NCI-H446 (cell line): ENCODE measurements at regions not wholly inside any gene's neighbourhood (a gene's known extent, or its start where the extent isn't known, plus 50 kb on each side); places are given as distances from the start of the nearest gene placed in this dataset.
"Not testable (repeated sequence)": the region's sequence is repeated elsewhere in the genome, so short reads cannot be mapped to it uniquely, and the experiment has no call there.

Experiments
- DNase-seq, 2 experiments: peaks; one replicate each; lab custom pipeline; 2025; lab: John Stamatoyannopoulos, UW

DNA sequence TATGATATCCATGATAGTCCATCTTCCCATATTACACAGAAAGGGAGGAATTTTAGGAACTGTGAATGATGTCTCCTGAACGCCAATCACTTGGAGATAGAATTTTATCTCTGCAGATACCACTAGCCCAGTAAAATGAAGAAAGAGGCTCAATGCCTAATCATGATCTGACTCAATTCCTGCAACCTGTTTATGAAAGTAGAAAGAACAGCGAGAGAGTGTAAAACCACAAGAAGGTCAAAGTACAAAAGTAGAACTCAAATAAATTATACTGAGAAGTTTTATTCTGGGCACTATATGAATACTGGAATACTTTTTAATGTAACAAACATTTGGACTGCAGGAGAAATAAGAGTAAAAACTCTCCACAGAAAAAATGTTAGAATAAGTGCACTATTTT, 892.1 kb upstream of the DDX18 start:
- DNase-seq, result no peak

DNA sequence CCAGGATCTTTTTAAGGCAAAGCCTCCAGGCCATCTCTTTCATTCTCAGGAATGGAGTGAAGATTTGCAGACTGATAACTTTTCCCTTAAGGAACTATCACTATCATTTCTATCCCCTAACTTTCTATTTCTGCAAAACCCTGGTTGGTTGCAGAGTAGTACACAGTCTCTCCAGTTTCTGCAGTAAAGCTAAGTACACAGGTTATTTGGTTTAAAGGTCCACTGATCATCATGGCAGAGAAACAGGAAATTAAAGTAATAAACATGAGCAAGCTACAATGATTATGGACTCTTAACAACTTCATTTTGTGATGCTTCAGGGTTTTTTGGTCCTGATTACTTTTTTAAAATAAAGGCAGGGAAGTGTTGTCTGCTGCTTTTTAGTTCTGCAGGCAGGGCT, 890.0 kb upstream of the DDX18 start:
- DNase-seq, result no peak

DNA sequence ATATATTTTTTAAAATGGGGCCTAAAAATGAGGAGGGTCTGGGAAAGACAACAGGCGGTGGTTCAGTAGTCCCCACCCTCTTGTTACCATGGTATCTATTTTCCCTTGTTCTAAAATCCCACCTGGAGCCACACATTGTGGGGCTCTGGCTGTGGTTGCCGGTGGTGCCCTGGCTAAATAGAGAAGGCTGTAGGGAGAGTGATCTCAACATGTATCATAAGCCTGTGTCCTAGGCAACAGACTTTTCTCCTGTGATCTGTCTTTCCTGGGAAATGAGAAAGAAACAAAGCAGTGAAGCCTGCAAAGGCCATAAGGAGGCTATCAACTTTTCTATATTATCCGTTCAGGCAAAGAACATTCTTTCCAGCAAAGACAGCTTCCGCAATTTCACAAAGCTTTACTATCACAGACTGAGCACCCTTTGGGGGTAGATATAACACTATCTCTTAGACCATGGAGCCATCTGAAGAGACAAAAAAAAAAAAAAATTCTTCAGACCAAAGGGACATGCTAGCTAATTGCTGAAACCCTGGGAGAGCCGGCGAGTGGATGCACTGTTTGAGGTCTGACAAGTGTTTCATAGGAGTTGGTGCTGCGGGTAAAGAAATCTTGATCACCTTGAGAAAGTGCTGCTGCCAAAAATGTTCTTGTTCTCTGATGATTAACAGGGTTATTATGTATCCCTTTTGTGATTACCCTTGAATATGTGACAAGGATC, 879.2 kb upstream of the DDX18 start:
- DNase-seq, result no peak

DNA sequence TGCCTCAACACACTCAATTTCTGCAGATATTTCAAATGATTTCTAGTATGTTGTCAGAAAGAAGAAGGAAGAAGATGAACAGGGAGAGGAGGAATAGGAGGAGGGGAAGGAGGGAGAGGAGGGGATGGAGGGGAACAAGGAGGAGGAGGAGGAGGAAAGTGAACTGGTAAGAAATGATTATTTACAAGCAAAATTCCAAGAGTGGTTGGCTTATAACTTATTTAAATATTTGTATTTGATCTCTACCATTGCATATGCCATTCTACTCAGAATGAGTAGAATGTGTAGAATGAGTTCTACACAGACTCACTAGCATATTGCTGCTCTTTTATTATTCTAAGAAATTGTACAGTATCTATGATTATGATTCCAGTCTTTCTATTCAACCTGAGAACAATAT, 866.2 kb upstream of the DDX18 start:
- DNase-seq, result no peak

DNA sequence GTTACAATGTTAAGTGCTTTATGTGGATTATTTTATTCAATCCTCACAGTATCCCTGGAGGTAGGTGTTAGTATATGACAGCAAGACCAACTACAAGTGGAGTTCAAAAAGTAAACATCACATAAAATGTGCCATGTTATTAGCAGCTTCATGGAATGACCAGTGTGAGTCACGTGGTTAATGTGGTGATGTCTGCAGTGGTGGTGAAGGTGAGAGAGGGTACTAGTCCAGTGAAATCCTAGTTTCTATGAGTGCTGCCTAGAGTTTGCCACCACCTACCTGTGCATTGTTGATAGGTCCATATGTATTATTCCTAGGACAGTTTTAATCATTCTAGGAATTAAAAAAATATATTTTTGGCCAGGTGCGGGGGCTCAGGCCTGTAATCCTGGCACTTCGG, 865.2 kb upstream of the DDX18 start:
- DNase-seq, result no peak

DNA sequence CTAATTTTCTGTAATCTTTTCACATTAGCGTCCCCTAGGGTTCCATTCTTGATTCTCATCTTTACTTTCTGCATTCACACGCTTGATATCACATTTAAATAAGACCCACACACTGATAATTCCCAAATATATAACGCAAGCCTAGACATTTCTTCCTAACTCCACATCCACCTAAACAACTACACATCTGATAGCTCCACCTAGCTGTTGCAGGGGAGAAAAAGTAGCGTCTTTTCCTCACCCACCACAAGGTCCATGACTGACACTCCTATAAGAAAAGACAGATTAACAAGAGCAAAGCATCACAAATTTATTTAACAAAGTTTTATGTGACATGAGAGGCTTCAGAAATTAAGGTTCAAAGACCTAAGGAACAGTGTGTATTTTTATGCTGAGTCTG, 862.2 kb upstream of the DDX18 start:
- no peak for DNase-seq

DNA sequence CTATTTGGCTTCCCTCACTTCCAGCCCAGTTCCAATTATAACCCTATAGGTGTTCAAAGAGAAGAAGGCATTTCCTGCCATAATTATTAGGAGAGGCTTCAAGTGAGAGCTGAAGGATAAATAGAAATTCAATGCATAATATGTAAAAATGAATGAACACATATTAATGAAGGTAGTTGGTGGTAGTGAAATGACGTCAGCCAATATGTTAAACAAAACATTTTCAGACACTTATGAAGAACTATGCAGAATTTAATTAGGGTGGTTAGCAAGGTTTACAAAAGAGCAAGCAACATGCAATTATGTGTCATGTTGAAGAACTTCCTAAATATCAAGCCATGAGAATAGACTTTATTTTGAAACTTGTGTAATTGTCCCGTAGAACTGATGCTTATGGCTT, 858.8 kb upstream of the DDX18 start:
- no peak for DNase-seq

DNA sequence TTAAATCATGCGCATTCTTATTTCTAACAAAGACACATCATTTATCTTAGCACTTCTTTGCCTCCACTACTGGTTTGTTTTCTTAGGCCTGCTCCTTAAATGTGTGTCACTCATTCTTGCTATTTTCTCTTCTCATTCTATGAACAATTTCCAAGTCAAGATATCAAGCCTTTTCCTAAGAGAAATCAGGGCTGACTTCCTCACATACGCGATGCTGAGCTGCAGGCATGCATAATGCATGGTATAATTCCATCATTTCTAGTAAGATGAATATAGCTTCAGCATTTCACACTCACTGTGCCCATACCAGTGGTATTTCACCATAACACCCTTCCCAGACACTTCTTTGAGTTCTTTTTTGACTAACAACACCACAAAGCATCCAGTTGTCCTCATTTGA, 838.9 kb upstream of the DDX18 start:
- DNase-seq, result no peak

DNA sequence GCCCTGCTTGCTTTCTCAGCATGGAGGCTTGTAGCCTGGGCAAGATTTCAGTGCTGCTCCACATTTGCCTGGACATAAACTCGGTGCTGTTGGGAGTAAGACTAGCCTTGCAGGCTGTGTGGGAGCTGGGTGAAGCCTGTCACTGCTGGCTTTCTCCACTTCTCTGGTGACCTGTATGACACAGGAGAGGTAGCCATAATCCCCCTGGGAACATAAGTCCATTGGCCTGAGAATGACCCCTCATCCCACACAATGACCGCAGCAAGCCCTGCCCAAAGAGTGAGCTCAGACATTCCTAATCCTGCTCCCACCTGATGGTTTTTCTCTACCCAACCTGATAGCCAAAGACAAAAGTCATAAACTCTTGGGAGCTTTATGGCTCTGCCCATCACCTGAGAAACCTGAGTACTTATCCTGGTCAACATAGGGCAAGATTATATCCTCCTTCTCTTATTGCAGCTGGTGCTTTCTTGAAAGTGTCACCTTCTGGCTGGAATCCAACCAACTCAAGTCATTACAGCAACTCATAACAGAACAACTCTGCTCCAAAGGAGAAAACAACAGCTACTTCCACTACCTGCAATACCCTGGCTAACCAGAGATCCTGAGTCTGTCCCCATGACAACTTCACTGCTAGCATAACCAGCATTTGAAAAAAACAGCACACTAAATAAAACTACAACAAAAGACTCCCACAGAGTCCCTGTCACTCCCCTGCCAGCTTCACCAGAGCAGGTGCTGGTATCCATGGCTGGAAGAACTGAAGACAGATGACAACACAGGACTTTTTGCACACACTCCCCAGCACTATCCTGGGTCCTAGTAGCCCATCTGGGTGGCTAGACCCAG, 834.4 kb upstream of the DDX18 start:
- DNase-seq, result no peak

DNA sequence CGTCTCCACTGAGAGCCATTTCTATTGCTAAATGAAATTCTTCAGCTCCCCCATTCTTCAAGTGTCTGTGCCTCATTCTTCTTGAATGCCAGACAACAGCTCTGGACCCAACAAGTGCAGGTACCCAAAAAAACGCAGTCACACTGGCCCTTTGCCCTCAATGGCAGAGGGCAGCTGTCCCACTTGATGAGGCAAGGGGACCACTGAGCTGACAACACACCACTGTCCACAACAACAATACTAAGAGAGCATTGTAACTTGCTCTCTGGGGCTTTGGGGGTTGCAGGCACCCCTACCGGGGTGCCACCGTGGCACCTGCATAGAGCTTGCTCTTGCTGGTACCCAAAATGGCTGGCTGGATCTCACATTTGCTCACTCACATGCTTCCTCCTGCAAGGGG, 827.0 kb upstream of the DDX18 start:
- DNase-seq, result no peak

DNA sequence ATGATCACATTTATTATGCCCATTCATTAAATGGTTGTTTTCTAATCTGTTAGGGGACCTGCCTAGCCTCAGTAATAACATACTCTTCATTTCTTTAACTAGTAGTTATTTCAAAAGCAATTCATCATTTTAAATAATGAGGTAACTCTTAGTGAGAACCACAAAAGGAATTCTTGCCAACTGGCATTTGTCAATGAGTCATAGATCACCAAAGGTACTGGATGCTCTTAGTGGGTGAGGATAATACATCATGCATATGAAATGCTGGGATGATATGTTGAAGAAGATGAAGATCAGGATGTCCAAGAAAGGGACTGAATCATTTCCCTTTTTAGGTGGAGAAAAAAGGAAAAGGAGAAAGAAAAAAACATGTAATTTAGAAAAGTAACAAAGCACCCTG, 826.2 kb upstream of the DDX18 start:
- DNase-seq, result no peak

DNA sequence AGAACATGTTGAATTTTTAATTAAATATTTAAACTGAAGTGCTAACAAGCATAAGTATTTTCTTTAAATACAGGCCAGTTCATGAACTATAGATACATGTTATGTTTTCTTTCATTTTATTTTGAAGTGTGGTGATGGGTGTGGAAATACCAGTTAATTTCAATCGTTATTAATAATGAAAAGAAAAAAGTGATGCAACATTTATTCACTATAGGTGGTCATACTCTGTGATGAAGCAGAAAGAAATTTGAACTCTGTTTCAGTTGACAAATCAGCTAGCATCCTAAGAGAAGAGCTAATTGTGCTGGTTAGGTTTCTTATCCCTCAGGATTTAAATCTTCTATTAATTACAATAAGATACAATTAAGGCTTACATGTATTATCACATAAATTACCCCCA, 795.1 kb upstream of the DDX18 start:
- DNase-seq, result no peak

DNA sequence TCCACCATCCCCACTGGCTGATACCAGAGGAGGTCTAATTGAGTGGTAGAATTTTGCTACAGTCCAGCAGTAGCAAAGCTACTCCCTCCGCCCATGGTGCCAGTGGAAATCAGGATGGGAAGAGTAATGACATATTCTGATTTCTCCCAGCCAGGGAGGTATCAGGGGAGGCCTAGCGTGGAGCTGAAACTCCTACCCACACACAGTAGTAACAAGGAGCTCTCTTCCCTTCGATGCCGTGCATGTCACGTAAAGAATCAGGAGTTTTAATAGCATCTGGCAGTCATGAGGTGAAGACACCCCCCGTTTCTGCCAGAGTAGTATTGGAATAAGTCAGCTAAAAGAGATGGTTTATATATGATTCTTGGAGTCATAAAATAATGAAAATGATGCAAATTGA, 786.8 kb upstream of the DDX18 start:
- DNase-seq, result no peak

DNA sequence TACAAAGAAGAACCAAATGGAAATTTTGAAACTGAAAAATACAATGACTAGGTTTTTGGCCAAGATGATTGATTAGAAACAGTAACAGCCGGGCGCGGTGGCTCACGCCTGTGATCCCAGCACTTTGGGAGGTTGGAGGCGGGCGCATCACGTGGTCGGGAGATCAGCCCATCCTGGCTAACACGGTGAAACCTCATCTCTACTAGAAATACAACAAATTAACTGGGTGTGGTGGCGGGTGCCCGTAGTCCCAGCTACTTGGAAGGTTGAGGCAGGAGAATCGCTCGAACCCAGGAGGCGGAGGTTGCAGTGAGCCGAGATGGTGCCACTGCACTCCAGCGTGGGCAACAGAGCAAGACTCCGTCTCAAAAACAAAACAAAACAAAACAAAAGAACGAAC, 785.8 kb upstream of the DDX18 start:
- not testable (repeated sequence) for DNase-seq

DNA sequence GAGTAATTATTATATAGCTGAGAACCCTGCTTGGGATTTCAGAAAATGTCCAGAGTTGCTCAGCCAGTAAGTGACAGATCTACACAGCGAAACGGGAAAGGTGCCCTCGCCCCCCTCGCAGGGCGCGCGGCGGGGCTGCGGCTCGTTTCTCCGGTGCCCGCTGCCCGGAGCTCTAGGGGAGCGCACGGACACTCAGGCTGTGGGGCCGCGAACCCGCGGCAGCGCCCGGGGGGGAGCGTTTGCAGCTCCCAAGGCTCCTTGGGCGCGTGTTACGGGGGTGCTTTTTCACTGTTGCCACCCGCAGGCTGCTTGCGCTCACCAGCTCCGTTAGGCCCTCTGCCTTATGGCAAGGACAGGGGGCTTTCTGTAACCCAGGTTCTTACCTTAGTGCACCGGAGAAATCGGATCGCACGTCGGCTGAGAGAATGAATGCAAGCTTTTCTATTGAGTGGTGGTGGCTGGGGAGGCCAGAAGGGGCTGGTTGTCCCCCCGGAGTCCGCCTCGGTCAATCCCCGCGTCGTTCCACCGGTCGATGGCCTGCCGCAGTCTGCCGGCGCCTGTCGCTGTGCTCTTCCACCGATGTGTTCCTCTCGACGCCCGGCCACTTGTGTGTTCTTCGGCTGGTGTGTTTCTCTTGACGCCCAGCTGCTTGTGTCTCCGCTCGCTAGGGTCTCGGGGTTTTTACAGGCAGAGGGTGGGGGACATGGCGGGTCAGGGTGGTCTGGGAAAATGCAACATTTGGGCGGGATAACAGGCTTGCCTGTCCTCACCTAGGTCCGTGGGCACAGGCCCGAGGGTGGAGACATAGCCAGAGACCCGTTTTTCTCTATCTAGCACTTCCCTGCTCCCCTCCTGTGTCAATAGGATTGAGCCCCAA, 758.8 kb upstream of the DDX18 start:
- no peak for DNase-seq

DNA sequence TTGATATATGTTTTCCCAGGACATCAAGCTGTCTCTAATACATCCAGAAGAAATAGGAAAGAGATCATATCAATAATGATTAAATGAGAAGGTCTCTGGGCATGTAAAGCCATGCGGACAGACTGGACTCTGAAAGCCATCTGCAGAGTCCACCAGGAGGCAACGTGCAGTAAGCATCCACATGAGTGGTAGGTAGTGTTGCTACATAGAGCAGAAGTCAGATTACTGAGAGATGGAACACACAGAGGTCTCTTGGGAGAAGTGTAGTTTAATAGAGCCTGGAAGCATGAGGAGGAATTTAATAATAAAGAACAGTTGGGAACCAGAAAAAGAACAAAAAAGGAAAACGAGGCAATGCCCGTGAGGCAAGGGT, 758.1 kb upstream of the DDX18 start:
- no peak for DNase-seq

DNA sequence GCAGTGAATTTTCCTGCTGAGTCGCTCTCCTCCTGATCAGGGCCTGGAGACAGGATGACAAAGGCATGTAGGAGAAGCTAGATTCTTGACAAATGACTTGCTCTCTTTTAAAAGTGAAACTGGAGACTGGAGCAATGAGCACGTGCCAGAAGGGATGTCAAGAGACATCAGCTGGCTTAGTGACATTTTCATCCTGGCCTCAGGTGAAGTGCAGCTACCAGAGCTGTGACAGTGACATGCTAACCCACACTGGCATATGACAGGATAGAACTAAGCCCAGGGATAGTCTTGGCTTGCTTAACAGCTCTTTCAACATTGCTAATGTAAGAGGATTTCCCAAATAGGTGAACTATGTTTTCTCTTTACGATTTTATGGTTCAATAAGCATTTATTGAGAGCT, 757.5 kb upstream of the DDX18 start:
- DNase-seq, result no peak

DNA sequence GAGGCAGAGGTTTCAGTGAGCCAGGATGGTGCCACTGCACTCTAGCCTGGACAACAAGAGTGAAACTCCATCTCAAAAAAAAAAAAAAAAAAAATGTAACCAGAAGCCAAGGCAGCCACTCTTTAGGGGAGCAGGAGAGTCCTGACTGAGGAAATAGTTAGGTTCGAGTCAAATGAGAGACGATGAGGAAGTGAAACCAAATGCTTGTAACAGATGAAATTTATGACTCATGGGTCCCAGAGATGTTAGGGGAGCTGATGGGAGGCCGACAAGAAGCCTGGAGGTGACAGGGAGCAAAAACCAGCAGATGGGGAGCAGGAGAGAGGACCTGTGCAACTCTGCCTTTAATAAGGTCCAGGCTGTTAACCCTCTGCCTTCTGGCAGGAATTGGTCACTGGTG, 756.1 kb upstream of the DDX18 start:
- DNase-seq, result no peak

DNA sequence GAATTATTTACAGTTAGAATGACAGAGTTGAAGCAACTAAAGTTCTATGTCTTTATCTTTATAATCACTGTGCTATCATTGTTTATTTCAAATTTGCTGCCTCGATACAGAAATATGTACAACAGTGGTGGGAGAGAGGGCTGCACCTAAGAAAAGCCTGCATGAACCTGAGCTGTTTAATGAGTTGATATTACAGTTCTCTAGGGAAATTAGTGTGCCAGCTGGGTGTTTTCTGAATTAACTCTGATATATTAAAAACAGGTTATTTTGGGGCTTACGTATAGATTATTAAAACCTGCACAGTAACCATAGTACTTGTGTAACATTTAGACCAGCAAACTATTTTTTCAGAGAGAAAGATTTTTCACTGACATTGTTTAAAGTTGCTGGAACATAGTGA, 750.5 kb upstream of the DDX18 start:
- DNase-seq, result no peak

DNA sequence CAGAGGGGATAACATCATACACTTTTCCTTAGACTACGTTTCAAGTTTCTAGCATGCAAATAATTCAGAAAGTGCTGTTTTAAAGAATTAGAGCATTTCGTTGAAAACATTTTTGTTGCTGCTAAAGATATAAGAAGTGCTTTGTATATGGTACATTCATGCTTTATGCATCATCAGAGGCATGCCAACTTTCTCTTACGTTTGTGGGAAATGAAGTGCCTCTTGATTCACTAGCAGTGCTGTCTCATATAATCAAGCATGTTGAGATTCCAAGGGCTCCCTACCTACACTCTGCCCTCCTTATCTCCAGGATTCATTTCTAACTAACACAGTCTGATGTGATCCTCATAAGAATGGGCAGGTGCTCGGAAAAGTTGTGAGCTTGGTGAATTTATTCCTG, 748.6 kb upstream of the DDX18 start:
- no peak for DNase-seq

DNA sequence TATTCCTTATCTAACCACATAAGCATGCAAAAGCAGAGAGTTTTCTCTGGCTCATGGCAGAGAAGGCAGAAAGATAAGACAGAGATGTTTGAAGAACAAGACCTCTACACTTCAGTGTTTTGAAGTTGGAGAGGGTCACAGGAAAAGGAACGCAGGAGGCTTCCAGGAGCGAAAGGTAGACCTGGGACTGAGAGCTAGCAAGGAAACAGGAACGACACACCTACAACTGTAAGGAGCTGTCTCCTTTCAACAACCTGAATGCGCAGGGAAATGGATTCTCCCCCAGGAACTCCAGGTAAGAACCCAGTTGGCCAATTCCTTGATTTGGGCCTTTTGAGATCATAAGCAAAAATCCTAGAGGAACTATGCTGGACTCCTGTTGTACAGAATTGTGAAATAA, 746.6 kb upstream of the DDX18 start:
- DNase-seq, result no peak

DNA sequence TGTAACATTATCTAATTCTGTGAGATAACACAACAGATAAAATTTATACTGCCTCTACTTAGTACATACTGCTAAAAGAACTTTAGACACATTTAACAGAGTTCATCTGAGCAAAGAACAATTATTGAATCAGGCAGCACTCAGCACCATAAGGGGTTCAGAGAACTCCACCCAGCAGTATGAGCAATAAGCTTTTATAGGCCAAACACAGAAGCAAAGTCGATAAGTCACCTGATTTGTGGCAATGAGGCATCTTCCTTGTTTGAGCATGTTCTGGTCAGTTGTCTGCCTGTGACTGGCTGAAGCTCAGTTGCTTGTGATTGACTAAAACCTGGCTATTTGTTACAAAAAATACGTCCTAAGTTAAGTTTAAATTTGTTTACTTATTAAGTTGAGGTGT, 746.1 kb upstream of the DDX18 start:
- no peak for DNase-seq

DNA sequence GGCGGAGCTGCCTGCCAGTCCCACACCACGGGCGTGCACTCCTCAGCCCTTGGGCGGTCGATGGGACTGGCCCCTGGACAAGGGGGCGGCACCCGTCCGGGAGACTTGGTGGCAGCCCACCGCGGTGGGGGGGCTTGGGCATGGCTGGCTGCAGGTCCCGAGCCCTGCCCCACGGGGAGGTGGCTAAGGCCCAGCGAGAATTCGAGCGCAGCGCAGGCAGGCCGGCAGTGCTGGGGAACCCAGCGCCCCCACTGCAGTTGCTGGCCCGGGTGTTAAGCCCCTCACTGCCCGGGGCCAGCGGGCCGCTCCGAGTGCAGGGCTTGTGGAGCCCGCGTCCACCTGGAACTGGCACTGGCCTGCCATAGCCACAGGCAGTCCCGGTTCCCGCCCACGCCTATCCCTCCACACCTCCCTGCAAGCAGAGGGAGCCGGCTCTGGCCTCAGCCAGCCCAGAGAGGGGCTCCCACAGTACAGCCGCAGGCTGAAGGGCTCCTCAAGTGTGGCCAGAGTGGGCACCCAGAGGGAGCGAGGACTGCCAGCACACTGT, 742.9 kb upstream of the DDX18 start:
- no peak for DNase-seq
